T-cell (primary cell): ENCODE measurements at regions not wholly inside any gene's neighbourhood (a gene's known extent, or its start where the extent isn't known, plus 50 kb on each side); places are given as distances from the start of the nearest gene placed in this dataset.
"Not testable (repeated sequence)": the region's sequence is repeated elsewhere in the genome, so short reads cannot be mapped to it uniquely, and the experiment has no call there.

Experiments
- ATAC-seq, 4 experiments: fragments of 200-7000 bp in 3 of 4; fragments of 150-1000 bp in 1 of 4; cut with Tn5 transposase; replicated peaks in 1 of 4; 1 replicate in 3 of 4; 2 replicates in 1 of 4; pipeline ENCODE4 v1.10.0; 2021; ENCODE audit warnings: moderate library complexity in 3 of 4, mild to moderate bottlenecking in 2 of 4, moderate number of reproducible peaks in 1 of 4
- CTCF ChIA-PET, 2 donors: fragments of 300-600 bp; sonication (Branson Sonifier 250); formaldehyde crosslinking; loops; one replicate each; lab custom pipeline; 2022; ENCODE audit warnings: antibody characterized with exemption in 2 of 2; lab: Charles Lee
- POLR2A ChIA-PET, 2 donors: fragments of 300-600 bp; sonication (Branson Sonifier 250); formaldehyde crosslinking; loops; one replicate each; lab custom pipeline; 2022; ENCODE audit warnings: antibody characterized with exemption in 2 of 2; lab: Charles Lee
- DNase-seq, 35 experiments: peaks; one replicate each; pipeline versions ENCODE4 v3.0.0 to v3.0.0-alpha.2; 2013 to 2023
- H3K27ac ChIP-seq: one replicate; pipeline ENCODE4 v1.5.1; 2013; ENCODE audit warnings: low read length
- H3K27me3 ChIP-seq, 2 experiments: replicated peaks in 1 of 2; 1 replicate in 1 of 2; 2 replicates in 1 of 2; pipeline versions ENCODE4 v1.6.1 to v1.7.0; 2013; ENCODE audit warnings: low read length in 1 of 2, mixed read lengths in 1 of 2; ENCODE audit not compliant: control insufficient read depth in 2 of 2, insufficient read depth in 2 of 2; ENCODE audit errors: extremely low read depth in 1 of 2
- H3K36me3 ChIP-seq, 2 donors: 1 replicate in 1 of 2; 2 replicates in 1 of 2; pipeline versions ENCODE4 v1.6.1 to v1.7.0; 2013; ENCODE audit warnings: low read length in 1 of 2; ENCODE audit not compliant: control insufficient read depth in 2 of 2, insufficient read depth in 1 of 2; ENCODE audit errors: extremely low read depth in 1 of 2
- H3K4me1 ChIP-seq, 2 experiments: 1 replicate in 1 of 2; 2 replicates in 1 of 2; pipeline versions ENCODE4 v1.6.1 to v1.7.0; 2013; ENCODE audit warnings: low read length in 2 of 2, mixed read lengths in 1 of 2; ENCODE audit not compliant: insufficient read depth in 2 of 2, control insufficient read depth in 1 of 2; ENCODE audit errors: extremely low read depth in 1 of 2
- H3K4me3 ChIP-seq, 2 donors: 1 replicate in 1 of 2; 2 replicates in 1 of 2; pipeline versions ENCODE4 v1.5.1 to v1.7.0; 2013; ENCODE audit warnings: mild to moderate bottlenecking in 2 of 2, low read length in 1 of 2, moderate library complexity in 1 of 2; ENCODE audit not compliant: control insufficient read depth in 1 of 2; ENCODE audit errors: extremely low read depth in 1 of 2
- H3K9me3 ChIP-seq: 2 replicates; pipeline ENCODE4 v1.7.0; 2013
- H3K27ac Mint-ChIP-seq, 2 donors: one replicate each; pipeline ENCODE4 v1.8.0; 2020 to 2021; ENCODE audit warnings: mild to moderate bottlenecking in 2 of 2, mixed read lengths in 2 of 2
- H3K27me3 Mint-ChIP-seq, 2 donors: one replicate each; pipeline ENCODE4 v1.8.0; 2021 to 2022; ENCODE audit warnings: mixed read lengths in 2 of 2
- H3K36me3 Mint-ChIP-seq: one replicate; pipeline ENCODE4 v1.8.0; 2021; ENCODE audit warnings: mixed read lengths
- H3K4me1 Mint-ChIP-seq, 3 donors: one replicate each; pipeline ENCODE4 v1.8.0; 2020 to 2022; ENCODE audit warnings: mixed read lengths in 3 of 3, mild to moderate bottlenecking in 1 of 3
- H3K4me3 Mint-ChIP-seq, 3 donors: one replicate each; pipeline ENCODE4 v1.8.0; 2020 to 2022; ENCODE audit warnings: mild to moderate bottlenecking in 3 of 3, mixed read lengths in 3 of 3, moderate library complexity in 3 of 3
- H3K9me3 Mint-ChIP-seq, 3 donors: one replicate each; pipeline ENCODE4 v1.8.0; 2020 to 2022; ENCODE audit warnings: mixed read lengths in 3 of 3
- WGBS: methylation state at CpG from one replicate; pipeline ENCODE4 v1.1.5; 2013; ENCODE audit warnings: missing lambda C conversion rate; ENCODE audit not compliant: insufficient coverage; 5-methylcytosine and 5-hydroxymethylcytosine counted together

DNA sequence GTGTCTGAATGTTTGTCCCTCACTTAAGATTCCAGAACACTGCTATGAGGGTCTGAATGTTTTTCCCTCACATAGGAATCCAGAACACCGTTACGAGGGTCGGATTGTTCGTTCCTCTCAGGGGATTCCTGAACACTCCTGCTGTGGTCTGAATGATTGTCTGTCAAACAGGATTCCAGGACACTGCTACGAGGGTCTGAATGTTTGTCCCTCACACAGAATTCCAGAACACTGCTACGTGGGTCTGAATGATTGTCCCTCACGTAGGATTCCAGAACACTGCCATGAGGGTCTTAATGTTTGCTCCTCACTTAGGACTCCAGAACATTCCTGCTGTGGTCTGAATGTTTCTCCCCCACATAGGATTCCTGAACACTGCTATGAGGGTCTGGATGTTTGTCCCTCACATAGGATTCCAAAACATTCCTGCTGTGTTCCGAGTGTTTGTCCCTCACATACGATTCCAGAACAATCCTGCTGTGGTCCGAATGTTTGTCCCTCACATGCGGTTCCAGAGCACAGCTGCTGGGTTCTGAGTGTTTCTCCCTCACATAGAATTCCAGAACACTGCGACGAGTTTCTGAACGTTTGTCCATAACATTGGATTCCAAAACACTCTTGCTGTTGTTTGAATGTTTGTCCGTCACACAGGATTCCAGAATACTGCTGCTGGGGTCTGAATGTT, 199.5 kb downstream of the FOXD4L6 start:
- Histone ChIP-seq H3K9me3 (no peaks in the 10 kb centered on the region), H3K4me3 (no peak overlapping the region), H3K27me3 (no peaks in the 10 kb centered on the region), H3K27ac (no peak overlapping the region), H3K36me3 (no peaks in the 10 kb centered on the region), H3K4me1 (no peaks in the 10 kb centered on the region)
- Mint-ChIP-seq H3K36me3 (peaks cover 14% of the 10 kb centered on the region), H3K4me3 (no peak overlapping the region), H3K4me1 (no peaks in the 10 kb centered on the region), H3K9me3 (peaks cover 33 to 75% (median 58%) of the 10 kb centered on the region in 3 donors), H3K27ac (no peak overlapping the region), H3K27me3 (no peaks in the 10 kb centered on the region)
- ATAC-seq (no peak), DNase-seq (no peak)
- CTCF ChIA-PET: no interaction called here
- WGBS: 75% methylated on average over 15 of the region's 15 CpGs
- POLR2A ChIA-PET: no interaction called here

- Mint-ChIP-seq H3K27ac (no peak overlapping the region), H3K9me3 (peaks cover 39 to 82% (median 65%) of the 10 kb centered on the region in 3 donors), H3K36me3 (peaks cover 11% of the 10 kb centered on the region), H3K4me3 (no peak overlapping the region), H3K27me3 (no peaks in the 10 kb centered on the region), H3K4me1 (no peaks in the 10 kb centered on the region)
- ChIA-PET CTCF (no interaction called here), POLR2A (no interaction called here)
- H3K4me3 ChIP-seq: no peak overlapping the region
- no peaks in the 10 kb centered on the region for H3K36me3 ChIP-seq
- H3K4me1 ChIP-seq: no peaks in the 10 kb centered on the region
- H3K27ac ChIP-seq: no peak overlapping the region
- no peak for DNase-seq
- 71% methylated on average over 11 of the region's 11 CpGs for WGBS
- no peaks in the 10 kb centered on the region for H3K9me3 ChIP-seq
- no peak for ATAC-seq
- no peaks in the 10 kb centered on the region for H3K27me3 ChIP-seq
These were observed 200.4 kb downstream of the FOXD4L6 start for GRCh38 chr9:40927851-40928802.

GRCh38 chr9:40927260-40927631, 201.2 kb downstream of the FOXD4L6 start:
- POLR2A ChIA-PET: no interaction called here
- H3K27ac ChIP-seq: no peak overlapping the region
- H3K36me3 ChIP-seq: no peaks in the 10 kb centered on the region
- CTCF ChIA-PET: no interaction called here
- no peaks in the 10 kb centered on the region for H3K27me3 ChIP-seq
- Mint-ChIP-seq H3K4me1 (no peaks in the 10 kb centered on the region), H3K27me3 (no peaks in the 10 kb centered on the region), H3K36me3 (peaks cover 8% of the 10 kb centered on the region), H3K4me3 (no peak overlapping the region), H3K27ac (no peak overlapping the region), H3K9me3 (peaks cover 39 to 88% (median 70%) of the 10 kb centered on the region in 3 donors)
- H3K9me3 ChIP-seq: no peaks in the 10 kb centered on the region
- no peaks in the 10 kb centered on the region for H3K4me1 ChIP-seq
- ATAC-seq: no peak
- no peak for DNase-seq
- H3K4me3 ChIP-seq: no peak overlapping the region
- WGBS: 51% methylated on average over 4 of the region's 4 CpGs

- Histone ChIP-seq H3K27ac (no peak overlapping the region), H3K36me3 (no peaks in the 10 kb centered on the region), H3K27me3 (no peaks in the 10 kb centered on the region), H3K4me1 (no peaks in the 10 kb centered on the region), H3K9me3 (no peaks in the 10 kb centered on the region), H3K4me3 (no peak overlapping the region)
- Mint-ChIP-seq H3K27me3 (no peaks in the 10 kb centered on the region), H3K27ac (no peak overlapping the region), H3K4me1 (no peaks in the 10 kb centered on the region), H3K36me3 (peaks cover 4% of the 10 kb centered on the region), H3K4me3 (no peak overlapping the region), H3K9me3 (peaks cover 42 to 86% (median 70%) of the 10 kb centered on the region in 3 donors)
- WGBS: 62% methylated on average over 7 of the region's 8 CpGs
- ATAC-seq: no peak
- DNase-seq: no peak
- ChIA-PET CTCF (no interaction called here), POLR2A (no interaction called here)
These were observed 201.8 kb downstream of the FOXD4L6 start for GRCh38 chr9:40926404-40927259.

- peaks cover 42 to 79% (median 65%) of the 10 kb centered on the region in 3 donors for H3K9me3 Mint-ChIP-seq
- H3K27me3 Mint-ChIP-seq: no peaks in the 10 kb centered on the region
- no peak overlapping the region for H3K4me3 Mint-ChIP-seq
- ChIA-PET POLR2A (no interaction called here), CTCF (no interaction called here)
- peaks cover 4% of the 10 kb centered on the region for H3K36me3 Mint-ChIP-seq
- H3K27ac ChIP-seq: no peak overlapping the region
- H3K4me1 Mint-ChIP-seq: no peaks in the 10 kb centered on the region
- no peak overlapping the region for H3K27ac Mint-ChIP-seq
- WGBS: 82% methylated on average over 8 of the region's 8 CpGs
- no peaks in the 10 kb centered on the region for H3K4me1 ChIP-seq
- H3K27me3 ChIP-seq: no peaks in the 10 kb centered on the region
- no peak for ATAC-seq
- no peak overlapping the region for H3K4me3 ChIP-seq
- no peak for DNase-seq
- no peaks in the 10 kb centered on the region for H3K9me3 ChIP-seq
- no peaks in the 10 kb centered on the region for H3K36me3 ChIP-seq
These were observed 203.3 kb downstream of the FOXD4L6 start for GRCh38 chr9:40925149-40925548.

GRCh38 chr9:40916399-40916783, 212.1 kb downstream of the FOXD4L6 start:
- H3K9me3 ChIP-seq, H3K4me3 ChIP-seq, CTCF ChIA-PET, H3K4me1 Mint-ChIP-seq, H3K36me3 ChIP-seq, POLR2A ChIA-PET, H3K27me3 ChIP-seq, H3K27ac ChIP-seq, DNase-seq, H3K4me1 ChIP-seq, H3K4me3 Mint-ChIP-seq, ATAC-seq, H3K27ac Mint-ChIP-seq: not testable (repeated sequence)
- Mint-ChIP-seq H3K36me3 (peaks cover 27% of the 10 kb centered on the region), H3K9me3 (peaks cover 40 to 69% (median 64%) of the 10 kb centered on the region in 3 donors), H3K27me3 (peaks cover 3 to 12% of the 10 kb centered on the region in 2 donors)
- 93% methylated on average over 4 of the region's 5 CpGs for WGBS
